Colonic mucosa (tissue), 4 donors: ENCODE measurements at regions not wholly inside any gene's neighbourhood (a gene's known extent, or its start where the extent isn't known, plus 50 kb on each side); places are given as distances from the start of the nearest gene placed in this dataset.

Experiments used
- DNase-seq: peaks from one replicate; pipeline ENCODE4 v3.0.0-alpha.2; 2020
- H3K27ac ChIP-seq: fragments of 200-600 bp; one replicate; pipeline ENCODE4 v1.8.0; 2021
- H3K27me3 ChIP-seq: fragments of 200-600 bp; one replicate; pipeline ENCODE4 v1.8.0; 2021
- H3K36me3 ChIP-seq: fragments of 200-600 bp; one replicate; pipeline ENCODE4 v1.8.0; 2021
- H3K4me1 ChIP-seq: fragments of 200-600 bp; one replicate; pipeline ENCODE4 v1.8.0; 2021; ENCODE audit warnings: mild to moderate bottlenecking
- H3K4me3 ChIP-seq: fragments of 200-600 bp; one replicate; pipeline ENCODE4 v1.8.0; 2021
- H3K9ac ChIP-seq, 2 donors: one replicate each; pipeline ENCODE4 v1.7.0; 2013; ENCODE audit warnings: control low read depth in 2 of 2, low read depth in 2 of 2, low read length in 2 of 2
- H3K9me3 ChIP-seq: fragments of 200-600 bp; one replicate; pipeline ENCODE4 v1.8.0; 2021
- intact Hi-C: fragments of 100-400 bp; cut with DNase I; formaldehyde crosslinking; loops from one replicate; pipeline ENCODE4 v1.14.1; 2022
- TF ChIP-seq, protein P1 (sequence below): fragments of 200-600 bp; IDR thresholded peaks from one replicate; pipeline ENCODE4 v1.8.0; 2022; ENCODE audit warnings: antibody characterized with exemption, mild to moderate bottlenecking
- donor health status: healthy.
- donor health status: DM: no; HTN: no; CAD: no.
- donor health status: DM: no; HTN: no; CAD: no.

DNA sequence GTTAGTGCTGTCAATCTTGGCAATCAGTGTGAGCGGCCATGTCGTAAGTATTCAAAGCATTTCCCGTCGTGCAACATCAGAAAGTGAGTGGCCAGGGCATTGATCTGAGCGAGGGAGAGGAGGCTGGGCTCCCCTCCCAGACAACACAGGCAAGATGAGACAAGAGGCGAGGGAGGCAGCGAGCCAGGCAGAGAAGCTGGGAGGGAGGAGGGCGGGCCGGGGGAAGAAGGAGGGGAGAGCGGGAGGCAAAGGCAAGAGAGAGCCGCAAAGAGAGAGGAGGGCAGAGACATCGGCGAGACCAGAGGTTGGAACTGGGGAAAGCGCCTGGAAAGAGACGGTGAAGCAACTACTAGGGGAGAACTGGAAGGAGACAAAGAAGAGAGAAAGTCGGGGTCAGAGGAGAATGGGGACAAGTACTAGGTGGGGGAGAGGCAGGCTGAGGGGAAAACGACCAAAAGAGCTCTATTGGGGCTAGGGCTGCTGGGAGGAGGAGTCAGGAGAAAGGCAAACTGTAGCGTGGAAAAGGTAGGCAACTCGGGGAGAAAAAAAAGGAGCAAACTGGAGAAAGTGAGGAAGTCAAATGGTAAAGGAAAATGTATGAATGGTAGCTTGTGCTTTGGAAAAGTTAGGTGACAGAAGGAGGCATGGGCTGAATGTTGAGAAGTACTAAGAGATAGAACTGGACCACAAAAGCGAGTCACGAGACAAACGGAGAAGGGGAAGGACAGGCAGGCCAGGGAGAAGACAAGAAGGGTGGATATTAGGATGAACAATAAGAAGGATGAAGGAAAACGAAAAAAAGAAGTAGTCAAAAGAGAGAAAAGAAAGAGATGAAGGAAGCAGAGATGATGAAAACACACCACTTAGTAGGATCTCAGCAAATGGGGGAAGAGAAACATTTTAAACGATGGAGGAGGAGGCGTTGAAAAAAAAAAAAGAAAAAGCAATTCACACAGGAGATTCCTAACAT, 130.5 kb upstream of the C11orf58 start:
- peaks cover 6% of the 10 kb centered on the region for H3K4me1 ChIP-seq
- intact Hi-C loops = loop anchor here (5.0 to 10.0 kb wide), 2 partner anchors 773 to 961 kb away; no protein-coding TSS in a partner anchor
- peak; percentile 19 for DNase-seq
- H3K9me3 ChIP-seq = no peaks in the 10 kb centered on the region
- TF ChIP-seq, protein P1, sequence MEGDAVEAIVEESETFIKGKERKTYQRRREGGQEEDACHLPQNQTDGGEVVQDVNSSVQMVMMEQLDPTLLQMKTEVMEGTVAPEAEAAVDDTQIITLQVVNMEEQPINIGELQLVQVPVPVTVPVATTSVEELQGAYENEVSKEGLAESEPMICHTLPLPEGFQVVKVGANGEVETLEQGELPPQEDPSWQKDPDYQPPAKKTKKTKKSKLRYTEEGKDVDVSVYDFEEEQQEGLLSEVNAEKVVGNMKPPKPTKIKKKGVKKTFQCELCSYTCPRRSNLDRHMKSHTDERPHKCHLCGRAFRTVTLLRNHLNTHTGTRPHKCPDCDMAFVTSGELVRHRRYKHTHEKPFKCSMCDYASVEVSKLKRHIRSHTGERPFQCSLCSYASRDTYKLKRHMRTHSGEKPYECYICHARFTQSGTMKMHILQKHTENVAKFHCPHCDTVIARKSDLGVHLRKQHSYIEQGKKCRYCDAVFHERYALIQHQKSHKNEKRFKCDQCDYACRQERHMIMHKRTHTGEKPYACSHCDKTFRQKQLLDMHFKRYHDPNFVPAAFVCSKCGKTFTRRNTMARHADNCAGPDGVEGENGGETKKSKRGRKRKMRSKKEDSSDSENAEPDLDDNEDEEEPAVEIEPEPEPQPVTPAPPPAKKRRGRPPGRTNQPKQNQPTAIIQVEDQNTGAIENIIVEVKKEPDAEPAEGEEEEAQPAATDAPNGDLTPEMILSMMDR = no peak
- no peaks in the 10 kb centered on the region for H3K36me3 ChIP-seq
- peaks cover 52% of the 10 kb centered on the region for H3K27me3 ChIP-seq
- H3K27ac ChIP-seq = peak overlapping the region; percentile 4
- peak overlapping the region; percentile 16 to 53 for H3K9ac ChIP-seq
- peak overlapping the region; percentile 29 for H3K4me3 ChIP-seq

DNA sequence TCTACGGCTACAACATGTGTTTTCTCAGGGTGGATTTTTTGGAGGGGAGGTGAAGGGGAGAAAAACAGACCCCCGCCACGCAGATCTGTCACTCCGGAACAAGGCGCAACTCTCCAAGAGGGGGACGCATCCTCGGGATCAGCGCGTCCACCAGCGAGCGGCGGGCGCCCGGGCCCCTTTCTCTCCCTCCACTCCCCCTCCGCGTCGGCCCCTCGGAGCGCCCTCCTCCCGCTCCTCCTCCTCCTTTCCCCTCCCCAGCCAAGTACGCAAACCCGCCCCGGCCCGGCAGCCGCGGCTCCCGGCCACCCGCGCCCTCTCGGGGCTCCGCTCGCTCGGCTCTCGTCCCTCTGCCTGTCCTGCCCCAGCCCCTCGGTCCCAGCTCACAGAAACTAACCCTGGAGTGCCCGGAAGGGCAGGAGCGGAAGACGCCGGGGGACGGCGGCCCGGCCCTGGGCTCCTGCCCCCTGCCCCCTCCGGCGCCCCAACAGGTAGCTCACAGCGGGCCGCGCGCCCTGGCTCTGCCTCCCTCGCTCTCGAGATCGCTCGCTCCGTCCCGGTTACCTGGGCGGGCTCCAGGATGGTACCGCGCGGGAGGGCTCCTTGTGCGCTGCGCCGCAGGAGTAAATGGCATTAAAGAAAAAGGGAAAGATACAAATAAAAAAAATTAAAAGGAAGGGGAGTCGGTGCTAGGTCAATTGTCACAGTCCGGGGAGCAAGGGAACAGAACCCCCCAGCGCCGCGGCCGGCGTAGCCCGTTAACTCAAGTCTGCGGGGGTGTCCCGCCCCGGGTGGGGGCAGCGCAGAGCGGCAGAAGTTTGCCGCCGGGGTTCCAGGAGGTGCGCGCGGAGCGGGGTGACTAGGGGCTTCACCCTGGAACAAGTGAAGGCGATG, 131.4 kb upstream of the C11orf58 start:
- TF ChIP-seq, protein P1 = no peak
- Histone ChIP-seq H3K9me3 (no peaks in the 10 kb centered on the region), H3K27ac (peak overlapping the region; percentile 4), H3K4me1 (peaks cover 6% of the 10 kb centered on the region), H3K9ac (peak overlapping the region; percentile 49 to 69), H3K27me3 (peaks cover 43% of the 10 kb centered on the region), H3K4me3 (peak overlapping the region; percentile 29), H3K36me3 (no peaks in the 10 kb centered on the region)
- DNase-seq = no peak
- intact Hi-C loops = loop anchor here (5.0 to 10.0 kb wide), 2 partner anchors 772 to 960 kb away; no protein-coding TSS in a partner anchor

- TF ChIP-seq, protein P1 = peak; percentile 93
- intact Hi-C loops = loop anchor here (5.0 to 10.0 kb wide), 2 partner anchors 771 to 959 kb away; no protein-coding TSS in a partner anchor
- H3K9ac ChIP-seq = peak overlapping the region; percentile 69 to 79
Measured at GRCh38 chr11:16605894-16606783, 132.3 kb upstream of the C11orf58 start.

GRCh38 chr11:16605389-16605893, 133.0 kb upstream of the C11orf58 start:
- Histone ChIP-seq H3K27ac (peak overlapping the region; percentile 14), H3K4me1 (peaks cover 6% of the 10 kb centered on the region), H3K9me3 (no peaks in the 10 kb centered on the region), H3K4me3 (peak overlapping the region; percentile 45), H3K27me3 (peaks cover 27% of the 10 kb centered on the region), H3K36me3 (no peaks in the 10 kb centered on the region), H3K9ac (peak overlapping the region; percentile 69 to 79)
- intact Hi-C loops = loop anchor here (5.0 to 10.0 kb wide), 2 partner anchors 771 to 958 kb away; no protein-coding TSS in a partner anchor
- peak; percentile 38 for DNase-seq
- TF ChIP-seq, protein P1 = no peak

More at GRCh38 chr11:16605894-16606783, 132.3 kb upstream of the C11orf58 start:
- H3K9me3 ChIP-seq = no peaks in the 10 kb centered on the region
- H3K4me3 ChIP-seq = peak overlapping the region; percentile 45
- DNase-seq = peak; percentile 92
- peaks cover 34% of the 10 kb centered on the region for H3K27me3 ChIP-seq
- H3K36me3 ChIP-seq = no peaks in the 10 kb centered on the region
- H3K27ac ChIP-seq = peak overlapping the region; percentile 14
- peaks cover 6% of the 10 kb centered on the region for H3K4me1 ChIP-seq
